Brain microvascular endothelial cell (primary cell): ENCODE measurements at regions not wholly inside any gene's neighbourhood (a gene's known extent, or its start where the extent isn't known, plus 50 kb on each side); places are given as distances from the start of the nearest gene placed in this dataset.

Source experiments
- DNase-seq: peaks from one replicate; pipeline ENCODE4 v3.0.0-alpha.2; 2020
- H3K27ac ChIP-seq: fragments of 250-450 bp; sonication (Bioruptor Pico); 2 replicates; pipeline ENCODE4 v1.5.1; 2020; ENCODE audit warnings: mild to moderate bottlenecking, moderate library complexity
- H3K27me3 ChIP-seq: fragments of 250-450 bp; sonication (Bioruptor Pico); replicated peaks from 2 replicates; pipeline ENCODE4 v1.5.1; 2020; ENCODE audit warnings: mild to moderate bottlenecking
- H3K36me3 ChIP-seq: fragments of 250-450 bp; sonication (Bioruptor Pico); replicated peaks from 2 replicates; pipeline ENCODE4 v1.5.1; 2020; ENCODE audit warnings: mild to moderate bottlenecking
- H3K4me3 ChIP-seq: 2 replicates; pipeline ENCODE4 v1.5.1; 2011; ENCODE audit warnings: low read depth, mild to moderate bottlenecking, control low read depth, low read length, moderate library complexity
- CTCF ChIP-seq: IDR thresholded peaks from 2 replicates; pipeline ENCODE4 v1.5.1; 2011; ENCODE audit warnings: low read depth, mild to moderate bottlenecking, moderate library complexity, low read length, control low read depth, inconsistent platforms; ENCODE audit errors: missing control alignments
- in situ Hi-C: cut with HindIII; loops from 2 replicates; pipeline ENCODE4 v1.10.0; 2017; ENCODE audit warnings: low sequenced_read_pairs, low pct_ligation_motif_present

GRCh38 chr2:74751981-74752851 is 81.7 kb upstream of the HK2 start:
- Histone ChIP-seq H3K27ac (no peak overlapping the region), H3K36me3 (no peaks in the 10 kb centered on the region), H3K4me3 (no peak overlapping the region), H3K27me3 (no peaks in the 10 kb centered on the region)
- no peak for DNase-seq
- in situ Hi-C loops: no loop called here
- TF ChIP-seq CTCF: no peak

DNA sequence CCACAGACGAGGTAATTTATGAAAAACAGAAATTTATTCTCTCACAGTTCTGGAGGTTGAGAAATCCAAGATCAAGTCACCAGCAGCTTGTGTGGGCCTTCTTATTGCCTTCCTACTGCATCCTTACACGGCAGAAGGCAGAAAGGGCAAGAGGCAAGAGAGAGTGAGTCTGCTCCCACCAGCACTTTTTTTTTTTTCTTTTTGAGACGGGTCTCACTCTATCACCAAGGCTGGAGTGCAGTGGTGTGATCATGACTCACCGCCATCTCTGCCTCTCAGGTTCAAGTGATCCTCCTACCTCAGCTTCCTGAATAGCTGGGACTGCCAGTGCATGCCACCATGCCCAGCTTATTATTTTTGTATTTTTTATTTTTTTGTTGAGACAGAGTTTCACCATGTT is 78.5 kb upstream of the HK2 start:
- no peaks in the 10 kb centered on the region for H3K36me3 ChIP-seq
- no peaks in the 10 kb centered on the region for H3K27me3 ChIP-seq
- no peak for TF ChIP-seq CTCF
- no peak overlapping the region for H3K4me3 ChIP-seq
- H3K27ac ChIP-seq: no peak overlapping the region
- in situ Hi-C loops: no loop called here
- DNase-seq: no peak

- no peak overlapping the region for H3K27ac ChIP-seq
- in situ Hi-C loops: no loop called here
- no peak for TF ChIP-seq CTCF
- H3K4me3 ChIP-seq: no peak overlapping the region
- H3K36me3 ChIP-seq: no peaks in the 10 kb centered on the region
- DNase-seq: no peak
- no peaks in the 10 kb centered on the region for H3K27me3 ChIP-seq
These were observed 77.5 kb upstream of the HK2 start for GRCh38 chr2:74756356-74756890.

GRCh38 chr2:74759986-74760385 is 73.9 kb upstream of the HK2 start:
- Histone ChIP-seq H3K27ac (no peak overlapping the region), H3K36me3 (no peaks in the 10 kb centered on the region), H3K4me3 (no peak overlapping the region), H3K27me3 (no peaks in the 10 kb centered on the region)
- no peak for DNase-seq
- no peak for TF ChIP-seq CTCF
- in situ Hi-C loops: no loop called here

DNA sequence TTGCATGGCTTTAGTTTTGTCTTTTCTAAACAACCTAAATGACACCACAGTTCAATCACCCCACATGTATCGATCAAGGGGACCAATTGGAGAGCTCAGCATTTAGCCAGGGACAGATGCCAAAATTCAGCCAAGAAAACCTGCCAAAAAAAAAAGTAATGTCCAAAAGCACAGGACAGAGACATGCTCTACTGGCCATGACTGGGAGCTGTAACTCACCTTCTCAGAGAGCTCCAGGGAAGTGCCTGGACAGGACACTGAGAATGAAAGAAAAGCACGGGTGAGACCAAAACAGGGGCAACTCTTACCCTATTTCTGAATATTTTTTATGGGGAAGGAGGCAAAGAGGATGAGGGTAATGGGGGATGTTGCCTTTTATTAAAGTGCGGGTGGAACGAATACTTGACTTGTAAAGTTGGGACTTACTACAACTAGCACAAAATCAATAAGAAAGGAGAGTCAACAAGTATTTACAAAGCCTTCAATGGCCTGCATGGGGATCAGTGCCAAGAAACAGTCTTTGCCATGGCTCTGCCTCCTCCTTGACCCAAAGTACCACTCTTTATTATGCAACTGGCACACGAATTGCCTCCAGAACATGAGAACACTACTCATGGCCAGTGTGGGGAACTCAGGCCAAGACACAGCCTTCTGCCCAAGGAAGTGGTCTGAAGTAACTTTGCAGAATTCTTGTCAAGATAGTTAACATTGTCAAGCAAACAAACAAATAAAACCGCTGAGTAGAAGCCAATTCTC is 72.9 kb upstream of the HK2 start:
- TF ChIP-seq CTCF: no peak
- in situ Hi-C loops: no loop called here
- no peak for DNase-seq

More for the DNA sequence above, 72.9 kb upstream of the HK2 start:
- H3K4me3 ChIP-seq: no peak overlapping the region
- H3K27ac ChIP-seq: no peak overlapping the region
- no peaks in the 10 kb centered on the region for H3K27me3 ChIP-seq
- no peaks in the 10 kb centered on the region for H3K36me3 ChIP-seq
